CD4-positive, alpha-beta T cell treated with Interleukin-15 for 4 hours (primary cell): ENCODE measurements at regions not wholly inside any gene's neighbourhood (a gene's known extent, or its start where the extent isn't known, plus 50 kb on each side); places are given as distances from the start of the nearest gene placed in this dataset.

Experiments
- DNase-seq: peaks from one replicate; pipeline ENCODE4 v3.0.0-alpha.2; 2020; ENCODE audit warnings: low spot score

GRCh38 chrX:10818651-10819050 lies 198.3 kb upstream of the MID1 start:
- DNase-seq: no peak

GRCh38 chrX:10819973-10820372 lies 199.6 kb upstream of the MID1 start:
- DNase-seq: no peak

GRCh38 chrX:10821293-10821692 lies 200.9 kb upstream of the MID1 start:
- no peak for DNase-seq

GRCh38 chrX:10828036-10828435 lies 207.7 kb upstream of the MID1 start:
- DNase-seq: no peak

GRCh38 chrX:10828640-10829039 lies 208.3 kb upstream of the MID1 start:
- DNase-seq: no peak

- no peak for DNase-seq
Observed at GRCh38 chrX:10831716-10832502, 211.5 kb upstream of the MID1 start.

- no peak for DNase-seq
Observed at GRCh38 chrX:10833299-10834169, 213.1 kb upstream of the MID1 start.

- no peak for DNase-seq
Observed at GRCh38 chrX:10841579-10841978, 221.2 kb upstream of the MID1 start.

GRCh38 chrX:10842646-10843045 lies 222.3 kb upstream of the MID1 start:
- DNase-seq: no peak

- no peak for DNase-seq
Observed at GRCh38 chrX:10847333-10847732, 226.9 kb upstream of the MID1 start.

GRCh38 chrX:10851809-10852208 lies 231.4 kb upstream of the MID1 start:
- DNase-seq: no peak

GRCh38 chrX:10854594-10854993 lies 234.2 kb upstream of the MID1 start:
- DNase-seq: no peak

GRCh38 chrX:10855845-10856244 lies 235.5 kb upstream of the MID1 start:
- no peak for DNase-seq

GRCh38 chrX:10856797-10857196 lies 236.4 kb upstream of the MID1 start:
- no peak for DNase-seq

- DNase-seq: no peak
Observed at GRCh38 chrX:10859353-10859752, 239.0 kb upstream of the MID1 start.

GRCh38 chrX:10875995-10876394 lies 235.1 kb upstream of the HCCS start:
- no peak for DNase-seq

GRCh38 chrX:10882484-10882883 lies 228.6 kb upstream of the HCCS start:
- no peak for DNase-seq

- no peak for DNase-seq
Observed at GRCh38 chrX:10884246-10884645, 226.9 kb upstream of the HCCS start.

- DNase-seq: no peak
Observed at GRCh38 chrX:10892621-10893225, 218.4 kb upstream of the HCCS start.

- DNase-seq: no peak
Observed at GRCh38 chrX:10893366-10893765, 217.8 kb upstream of the HCCS start.

GRCh38 chrX:10893976-10894375 lies 217.2 kb upstream of the HCCS start:
- no peak for DNase-seq

- no peak for DNase-seq
Observed at GRCh38 chrX:10897768-10898167, 213.4 kb upstream of the HCCS start.
